D721Med (cell line): ENCODE measurements at regions not wholly inside any gene's neighbourhood (a gene's known extent, or its start where the extent isn't known, plus 50 kb on each side); places are given as distances from the start of the nearest gene placed in this dataset.

Experiments
- DNase-seq: peaks from one replicate; pipeline ENCODE4 v3.0.0; 2011; ENCODE audit warnings: low spot score; ENCODE audit not compliant: insufficient read length
- FAIRE-seq: peaks from 2 replicates; lab custom pipeline; 2011; peaks lifted over from hg19 to GRCh38; lab: Jason Lieb, UNC
- TF ChIP-seq, protein P1 (sequence below): IDR thresholded peaks from 2 replicates; pipeline ENCODE4 v1.5.1; 2012; ENCODE audit warnings: mild to moderate bottlenecking, control low read depth; ENCODE audit not compliant: insufficient read depth; ENCODE audit errors: missing control alignments

DNA sequence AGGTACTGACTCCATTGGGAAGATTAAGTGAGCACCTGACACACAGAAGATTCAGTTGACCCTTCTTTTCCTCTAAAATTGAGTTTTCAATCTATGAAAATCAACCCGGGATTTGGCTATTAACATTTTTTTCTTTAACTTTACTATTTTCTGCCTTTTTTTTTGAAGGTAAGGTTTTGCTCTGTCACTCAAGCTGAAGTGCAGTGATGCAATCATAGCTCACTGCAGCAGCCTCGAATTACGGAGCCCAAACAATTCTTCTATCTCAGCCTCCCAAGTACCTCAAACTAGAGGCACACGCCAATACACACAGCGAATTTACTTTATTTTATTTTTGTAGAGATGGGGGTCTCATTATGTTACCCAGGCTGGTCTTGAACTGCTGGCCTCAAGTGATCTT, 1029.5 kb downstream of the MCTP2 start:
- DNase-seq (no peak), FAIRE-seq (no peak)
- TF ChIP-seq, protein P1, sequence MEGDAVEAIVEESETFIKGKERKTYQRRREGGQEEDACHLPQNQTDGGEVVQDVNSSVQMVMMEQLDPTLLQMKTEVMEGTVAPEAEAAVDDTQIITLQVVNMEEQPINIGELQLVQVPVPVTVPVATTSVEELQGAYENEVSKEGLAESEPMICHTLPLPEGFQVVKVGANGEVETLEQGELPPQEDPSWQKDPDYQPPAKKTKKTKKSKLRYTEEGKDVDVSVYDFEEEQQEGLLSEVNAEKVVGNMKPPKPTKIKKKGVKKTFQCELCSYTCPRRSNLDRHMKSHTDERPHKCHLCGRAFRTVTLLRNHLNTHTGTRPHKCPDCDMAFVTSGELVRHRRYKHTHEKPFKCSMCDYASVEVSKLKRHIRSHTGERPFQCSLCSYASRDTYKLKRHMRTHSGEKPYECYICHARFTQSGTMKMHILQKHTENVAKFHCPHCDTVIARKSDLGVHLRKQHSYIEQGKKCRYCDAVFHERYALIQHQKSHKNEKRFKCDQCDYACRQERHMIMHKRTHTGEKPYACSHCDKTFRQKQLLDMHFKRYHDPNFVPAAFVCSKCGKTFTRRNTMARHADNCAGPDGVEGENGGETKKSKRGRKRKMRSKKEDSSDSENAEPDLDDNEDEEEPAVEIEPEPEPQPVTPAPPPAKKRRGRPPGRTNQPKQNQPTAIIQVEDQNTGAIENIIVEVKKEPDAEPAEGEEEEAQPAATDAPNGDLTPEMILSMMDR, result no peak

DNA sequence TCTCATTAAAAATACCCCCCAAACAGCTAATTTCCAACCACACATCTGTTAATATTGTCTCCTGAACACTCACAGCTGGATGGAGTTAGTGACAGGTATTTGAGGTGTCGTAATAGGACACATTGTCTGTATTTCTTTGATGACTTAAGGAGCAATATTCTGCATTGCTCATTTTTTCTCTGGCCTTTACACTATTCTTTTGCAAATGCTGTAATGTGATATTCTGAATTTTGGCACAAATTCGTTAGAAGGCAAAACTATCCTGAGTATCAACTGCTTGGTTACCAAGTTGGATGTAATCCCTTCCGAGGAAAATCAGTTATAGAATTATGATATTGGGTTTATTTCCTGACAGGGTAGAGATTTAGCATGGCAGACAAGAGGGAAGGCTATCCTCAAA, 1030.2 kb downstream of the MCTP2 start:
- FAIRE-seq (no peak), DNase-seq (no peak)
- TF ChIP-seq, protein P1, result no peak

DNA sequence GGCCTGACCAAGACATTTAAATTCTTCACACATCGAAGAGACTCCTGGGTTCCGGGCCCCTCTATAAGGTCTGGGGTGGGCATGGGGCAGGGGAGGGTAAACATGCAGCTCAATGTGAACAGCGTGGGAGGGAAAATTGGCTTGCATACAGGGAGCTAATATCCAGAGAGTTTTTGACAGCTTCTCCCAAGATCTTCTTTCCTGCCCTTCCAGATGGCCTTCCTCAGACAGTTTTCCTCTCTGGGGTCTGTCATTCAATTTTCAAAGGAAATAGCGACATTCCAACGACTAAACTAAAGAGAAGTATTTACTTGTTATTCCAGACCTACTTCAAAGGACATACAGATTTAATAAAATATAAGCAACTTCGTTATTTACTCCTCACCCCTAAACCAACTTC, 1030.6 kb downstream of the MCTP2 start:
- DNase-seq (no peak), FAIRE-seq (no peak)
- TF ChIP-seq, protein P1, result no peak

DNA sequence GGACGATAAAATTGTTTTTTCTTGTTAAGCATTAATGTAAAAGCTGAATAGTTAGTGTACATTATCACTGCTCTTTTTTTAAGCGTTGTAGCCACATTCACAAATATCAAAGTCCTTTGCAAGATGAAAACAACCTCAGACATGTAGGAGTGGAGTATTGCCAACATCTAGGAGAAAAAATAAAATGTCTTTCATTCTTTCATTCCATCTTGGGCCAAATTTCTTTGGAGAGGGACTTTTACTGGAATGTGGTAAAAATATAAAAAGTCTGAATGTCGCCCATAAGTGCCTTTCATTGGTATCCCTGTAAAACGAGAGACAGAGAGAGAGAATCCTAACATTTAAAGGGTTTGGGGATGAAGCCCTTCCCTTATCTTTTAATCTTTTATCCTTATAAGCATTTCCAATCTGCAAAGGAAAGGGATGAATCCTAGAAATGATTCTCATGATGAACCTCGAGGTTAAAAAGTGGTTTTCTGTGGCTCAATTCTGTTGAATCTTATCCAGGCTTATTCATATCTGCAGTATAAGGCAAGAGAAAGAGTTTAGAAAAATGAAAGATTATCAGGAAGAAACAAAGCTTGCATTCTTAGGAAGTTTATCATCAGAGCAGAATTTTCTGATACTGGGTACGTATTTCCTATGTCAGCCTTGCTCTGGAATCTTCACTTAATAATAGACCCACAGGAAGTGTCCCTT, 1031.7 kb downstream of the MCTP2 start:
- FAIRE-seq (no peak), DNase-seq (no peak)
- TF ChIP-seq, protein P1, result no peak

DNA sequence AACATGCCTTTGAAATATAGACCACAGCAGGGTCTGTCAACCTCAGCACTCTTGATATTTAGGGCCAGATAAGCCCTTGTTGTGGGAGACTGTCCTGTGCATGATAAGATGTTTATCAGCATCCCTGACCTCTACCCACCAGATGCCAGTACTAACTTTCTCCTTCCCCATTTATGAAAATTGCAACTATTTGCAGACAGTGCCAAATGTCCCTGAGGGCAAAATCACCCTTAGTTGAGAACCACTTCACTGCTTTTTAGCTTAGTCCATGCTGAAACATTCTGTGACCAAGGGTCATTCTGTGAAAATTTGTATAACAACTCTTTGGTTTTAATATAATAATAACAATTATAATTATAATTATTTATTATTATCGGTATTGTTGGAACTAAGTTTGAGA, 1032.4 kb downstream of the MCTP2 start:
- no peak for FAIRE-seq
- TF ChIP-seq, protein P1, result no peak
- no peak for DNase-seq

DNA sequence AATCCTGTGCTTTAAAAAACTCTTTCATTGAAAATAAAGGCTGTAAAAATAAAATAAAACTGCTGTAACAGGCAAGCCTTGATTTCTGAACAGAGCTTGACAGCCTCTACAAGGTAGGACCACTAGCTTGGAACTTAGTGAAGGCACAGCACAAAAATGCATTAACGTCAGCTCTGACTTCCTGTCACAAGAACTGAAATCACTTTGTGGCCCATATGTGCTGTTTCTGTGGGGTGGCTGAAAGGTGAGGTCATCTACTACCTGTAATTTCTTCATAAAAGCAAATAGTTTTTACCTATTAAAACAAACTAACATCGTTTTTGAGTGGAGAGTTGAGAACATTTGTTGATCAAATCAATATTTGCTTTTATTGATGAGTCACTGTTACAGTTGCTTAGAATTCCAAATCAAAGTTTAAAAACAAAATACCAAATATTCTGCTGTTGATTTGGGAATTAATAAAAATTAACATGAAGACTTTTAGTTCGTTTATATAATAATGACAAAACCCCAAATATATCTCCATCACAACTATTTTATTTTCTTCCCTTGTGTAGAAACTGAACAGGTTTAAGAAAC, 1034.1 kb downstream of the MCTP2 start:
- TF ChIP-seq, protein P1, result no peak
- DNase-seq (no peak), FAIRE-seq (no peak)

DNA sequence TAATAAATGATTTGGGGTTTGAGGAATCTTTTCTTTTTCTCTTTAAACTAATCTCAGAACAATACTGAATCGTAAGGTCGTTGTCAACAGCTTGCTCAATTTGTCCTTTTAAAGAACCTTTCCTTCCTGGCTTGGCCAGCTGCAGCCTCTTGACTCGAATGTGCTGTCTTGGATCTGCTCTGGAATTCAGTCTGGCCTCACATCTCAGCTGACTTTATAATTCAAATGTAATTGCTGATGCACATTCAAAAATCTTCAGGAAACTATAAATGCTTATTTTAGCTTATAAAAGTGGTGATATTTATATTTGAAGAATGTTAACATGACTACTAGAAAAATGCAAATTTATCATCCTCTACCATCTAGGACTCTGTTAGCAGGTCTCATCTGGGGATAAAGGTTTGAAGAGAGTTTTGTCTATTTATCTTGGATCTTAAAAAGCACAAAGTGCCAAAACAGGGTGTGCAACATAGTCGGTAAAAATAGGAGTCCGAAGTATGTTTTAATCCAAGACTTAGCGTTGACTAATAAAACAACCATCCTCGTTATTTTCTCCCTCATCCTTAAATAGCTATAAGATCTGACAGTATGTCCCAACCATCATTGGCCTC, 1035.2 kb downstream of the MCTP2 start:
- TF ChIP-seq, protein P1, result no peak
- FAIRE-seq (no peak), DNase-seq (no peak)
